GM12878 (cell line): ENCODE measurements at regions not wholly inside any gene's neighbourhood (a gene's known extent, or its start where the extent isn't known, plus 50 kb on each side); places are given as distances from the start of the nearest gene placed in this dataset.

ENCODE experiments used
- BHLHE40 ChIP-seq, 2 experiments: fragments of 450-650 bp in 1 of 2; IDR thresholded peaks; 2 replicates each; pipeline ENCODE4 v1.6.1; 2011 to 2017; ENCODE audit warnings: low read depth in 2 of 2, borderline replicate concordance in 1 of 2, improper control_type of control experiment in 1 of 2, low read length in 1 of 2, mild to moderate bottlenecking in 1 of 2
- TCF7 ChIP-seq: IDR thresholded peaks from 2 replicates; pipeline ENCODE4 v1.6.1; 2014; ENCODE audit warnings: antibody characterized with exemption, borderline replicate concordance
- ZSCAN29 ChIP-seq: fragments of 450-650 bp; IDR thresholded peaks from 2 replicates; pipeline ENCODE4 v1.6.1; 2017; ENCODE audit warnings: mild to moderate bottlenecking, moderate library complexity

DNA sequence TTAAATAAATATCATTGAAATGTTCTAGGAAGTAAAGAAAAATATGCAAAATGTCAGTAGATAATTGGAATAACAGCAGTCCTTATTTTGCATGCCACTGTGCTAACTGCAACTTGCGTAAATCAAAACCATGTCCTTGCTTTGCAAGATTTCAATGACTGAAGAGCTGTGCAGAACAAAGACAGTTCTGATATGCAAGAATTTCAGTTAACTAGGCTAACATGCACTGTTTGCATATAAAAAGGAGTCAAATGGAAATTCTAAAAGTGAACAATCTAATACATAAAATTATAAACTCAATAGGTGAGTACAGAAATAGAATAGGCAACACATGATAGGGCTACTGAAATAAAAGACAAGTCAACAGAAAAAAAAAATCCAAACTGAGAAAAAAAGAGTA lies 1844.6 kb upstream of the NUDT12 start:
- TF ChIP-seq TCF7: no peak
- TF ChIP-seq ZSCAN29: no peak
- TF ChIP-seq BHLHE40 (IDR thresholded peaks at IDR 0.05; ENCODE audit: borderline replicate concordance in 1 of 2, low read depth in 2 of 2, low read length in 1 of 2): no peak
